ENCODE measurements at regions not wholly inside any gene's neighbourhood (a gene's known extent, or its start where the extent isn't known, plus 50 kb on each side); places are given as distances from the start of the nearest gene placed in this dataset.

DNA sequence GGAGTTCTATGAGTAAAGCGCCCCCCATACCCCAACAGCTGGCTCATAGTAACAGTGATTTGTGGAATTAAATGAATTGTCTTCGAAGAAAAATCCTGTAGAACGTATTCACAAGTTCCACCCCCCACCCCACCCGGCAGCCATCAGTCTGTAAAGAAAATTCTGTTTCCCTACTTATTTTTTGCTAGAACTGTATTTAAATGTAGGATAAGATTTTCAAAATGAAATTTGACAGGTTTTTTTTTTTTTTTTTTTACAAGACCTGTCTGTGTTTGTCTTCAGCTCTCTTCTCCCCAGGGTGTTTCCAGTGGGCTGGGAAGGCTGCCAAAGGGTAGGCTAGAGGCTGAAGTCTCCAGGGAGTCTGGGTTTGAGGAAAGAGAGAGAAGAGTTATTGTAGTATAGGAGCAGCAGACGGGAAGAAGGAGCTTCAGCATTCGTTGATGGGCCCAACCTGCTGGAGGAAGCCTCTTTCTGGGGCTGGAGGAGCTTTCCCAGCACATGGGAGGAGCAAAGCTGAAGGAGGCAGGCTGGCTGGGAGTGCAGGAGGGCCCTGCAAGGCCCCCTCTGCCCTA lies 130.6 kb upstream of the SEMA6D start:
- no peak for TF ChIP-seq EZH2 (IDR thresholded peaks at IDR 0.05; ENCODE audit: borderline replicate concordance, low read depth, low read length, poor library complexity, severe bottlenecking)
- TF ChIP-seq, protein P1, sequence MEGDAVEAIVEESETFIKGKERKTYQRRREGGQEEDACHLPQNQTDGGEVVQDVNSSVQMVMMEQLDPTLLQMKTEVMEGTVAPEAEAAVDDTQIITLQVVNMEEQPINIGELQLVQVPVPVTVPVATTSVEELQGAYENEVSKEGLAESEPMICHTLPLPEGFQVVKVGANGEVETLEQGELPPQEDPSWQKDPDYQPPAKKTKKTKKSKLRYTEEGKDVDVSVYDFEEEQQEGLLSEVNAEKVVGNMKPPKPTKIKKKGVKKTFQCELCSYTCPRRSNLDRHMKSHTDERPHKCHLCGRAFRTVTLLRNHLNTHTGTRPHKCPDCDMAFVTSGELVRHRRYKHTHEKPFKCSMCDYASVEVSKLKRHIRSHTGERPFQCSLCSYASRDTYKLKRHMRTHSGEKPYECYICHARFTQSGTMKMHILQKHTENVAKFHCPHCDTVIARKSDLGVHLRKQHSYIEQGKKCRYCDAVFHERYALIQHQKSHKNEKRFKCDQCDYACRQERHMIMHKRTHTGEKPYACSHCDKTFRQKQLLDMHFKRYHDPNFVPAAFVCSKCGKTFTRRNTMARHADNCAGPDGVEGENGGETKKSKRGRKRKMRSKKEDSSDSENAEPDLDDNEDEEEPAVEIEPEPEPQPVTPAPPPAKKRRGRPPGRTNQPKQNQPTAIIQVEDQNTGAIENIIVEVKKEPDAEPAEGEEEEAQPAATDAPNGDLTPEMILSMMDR (conservative IDR thresholded peaks at IDR 0.05; ENCODE audit: low read depth, low read length), result no peak
